Esophagus squamous epithelium (tissue), 4 donors: ENCODE measurements at regions not wholly inside any gene's neighbourhood (a gene's known extent, or its start where the extent isn't known, plus 50 kb on each side); places are given as distances from the start of the nearest gene placed in this dataset.

Experiments used
- CTCF ChIP-seq, 6 experiments: fragments of 450-650 bp in 4 of 6; fragments of 200-600 bp in 2 of 6; sonication (generic) in 2 of 6; IDR thresholded peaks; one replicate each; pipeline ENCODE4 v1.5.1; 2016 to 2019; ENCODE audit warnings: antibody characterized with exemption in 6 of 6, mild to moderate bottlenecking in 4 of 6, moderate library complexity in 4 of 6
- POLR2A ChIP-seq, 4 donors: fragments of 450-650 bp; IDR thresholded peaks; one replicate each; pipeline ENCODE4 v1.6.1; 2017; ENCODE audit warnings: antibody characterized with exemption in 4 of 4, mild to moderate bottlenecking in 4 of 4, moderate library complexity in 3 of 4

- no peak for TF ChIP-seq CTCF (IDR thresholded peaks at IDR 0.05)
- TF ChIP-seq POLR2A (IDR thresholded peaks at IDR 0.05), result no peak
Measured at GRCh38 chr1:192747301-192747700, 61.5 kb upstream of the RGS2 start.
